ENCODE measurements at regions not wholly inside any gene's neighbourhood (a gene's known extent, or its start where the extent isn't known, plus 50 kb on each side); places are given as distances from the start of the nearest gene placed in this dataset.
A peak's percentile ranks its signal among the peaks of the same experiment; 100 is the strongest.

DNA sequence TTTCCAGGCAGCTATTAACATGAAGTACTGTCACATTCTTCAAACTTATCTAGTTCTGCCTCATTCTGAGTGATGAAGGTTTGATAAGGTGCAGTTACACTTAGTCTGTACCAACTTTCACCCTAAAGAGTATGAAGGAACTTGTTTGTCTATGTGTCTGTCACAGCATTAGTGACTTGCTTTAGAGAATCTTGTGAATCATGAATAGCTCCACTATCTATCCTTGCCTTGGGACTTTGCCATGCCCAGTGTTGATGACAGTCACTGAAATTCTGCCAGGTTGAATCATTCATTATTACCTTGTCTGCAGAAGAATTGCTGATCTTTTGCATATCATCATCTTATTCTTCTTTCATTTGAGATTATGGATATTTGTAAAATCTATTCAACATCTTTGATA lies 50.9 kb upstream of the A1CF start:
- TF ChIP-seq, protein P1, sequence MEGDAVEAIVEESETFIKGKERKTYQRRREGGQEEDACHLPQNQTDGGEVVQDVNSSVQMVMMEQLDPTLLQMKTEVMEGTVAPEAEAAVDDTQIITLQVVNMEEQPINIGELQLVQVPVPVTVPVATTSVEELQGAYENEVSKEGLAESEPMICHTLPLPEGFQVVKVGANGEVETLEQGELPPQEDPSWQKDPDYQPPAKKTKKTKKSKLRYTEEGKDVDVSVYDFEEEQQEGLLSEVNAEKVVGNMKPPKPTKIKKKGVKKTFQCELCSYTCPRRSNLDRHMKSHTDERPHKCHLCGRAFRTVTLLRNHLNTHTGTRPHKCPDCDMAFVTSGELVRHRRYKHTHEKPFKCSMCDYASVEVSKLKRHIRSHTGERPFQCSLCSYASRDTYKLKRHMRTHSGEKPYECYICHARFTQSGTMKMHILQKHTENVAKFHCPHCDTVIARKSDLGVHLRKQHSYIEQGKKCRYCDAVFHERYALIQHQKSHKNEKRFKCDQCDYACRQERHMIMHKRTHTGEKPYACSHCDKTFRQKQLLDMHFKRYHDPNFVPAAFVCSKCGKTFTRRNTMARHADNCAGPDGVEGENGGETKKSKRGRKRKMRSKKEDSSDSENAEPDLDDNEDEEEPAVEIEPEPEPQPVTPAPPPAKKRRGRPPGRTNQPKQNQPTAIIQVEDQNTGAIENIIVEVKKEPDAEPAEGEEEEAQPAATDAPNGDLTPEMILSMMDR (IDR thresholded peaks at IDR 0.05; ENCODE audit: low read depth, low read length, missing control alignments), result no peak
- no peaks in the 10 kb centered on the region for H3K36me3 ChIP-seq (replicated peaks)
- no peaks in the 10 kb centered on the region for H3K27me3 ChIP-seq (replicated peaks)
- DNase-seq, result no peak
- no peak overlapping the region for H3K4me3 ChIP-seq (ENCODE audit: low read depth, low read length)
- in situ Hi-C loops (cut with HindIII; ENCODE audit: low pct_ligation_motif_present, low sequenced_read_pairs), result no loop called here
- H3K27ac ChIP-seq, result no peak overlapping the region

- Histone ChIP-seq H3K4me3 (ENCODE audit: low read depth, low read length) (no peak overlapping the region), H3K27me3 (replicated peaks) (no peaks in the 10 kb centered on the region), H3K27ac (no peak overlapping the region), H3K36me3 (replicated peaks) (no peaks in the 10 kb centered on the region)
- peak; percentile 45 for DNase-seq
- TF ChIP-seq, protein P1 (IDR thresholded peaks at IDR 0.05; ENCODE audit: low read depth, low read length, missing control alignments), result peak; percentile 58
- in situ Hi-C loops (cut with HindIII; ENCODE audit: low pct_ligation_motif_present, low sequenced_read_pairs), result no loop called here
Measured at GRCh38 chr10:50937230-50937907, 51.9 kb upstream of the A1CF start.

GRCh38 chr10:50941629-50942028 lies 56.2 kb upstream of the A1CF start:
- H3K27ac ChIP-seq, result no peak overlapping the region
- no peaks in the 10 kb centered on the region for H3K36me3 ChIP-seq (replicated peaks)
- H3K27me3 ChIP-seq (replicated peaks), result no peaks in the 10 kb centered on the region
- no peak for DNase-seq
- TF ChIP-seq, protein P1 (IDR thresholded peaks at IDR 0.05; ENCODE audit: low read depth, low read length, missing control alignments), result no peak
- H3K4me3 ChIP-seq (ENCODE audit: low read depth, low read length), result no peak overlapping the region
- in situ Hi-C loops (cut with HindIII; ENCODE audit: low pct_ligation_motif_present, low sequenced_read_pairs), result no loop called here

DNA sequence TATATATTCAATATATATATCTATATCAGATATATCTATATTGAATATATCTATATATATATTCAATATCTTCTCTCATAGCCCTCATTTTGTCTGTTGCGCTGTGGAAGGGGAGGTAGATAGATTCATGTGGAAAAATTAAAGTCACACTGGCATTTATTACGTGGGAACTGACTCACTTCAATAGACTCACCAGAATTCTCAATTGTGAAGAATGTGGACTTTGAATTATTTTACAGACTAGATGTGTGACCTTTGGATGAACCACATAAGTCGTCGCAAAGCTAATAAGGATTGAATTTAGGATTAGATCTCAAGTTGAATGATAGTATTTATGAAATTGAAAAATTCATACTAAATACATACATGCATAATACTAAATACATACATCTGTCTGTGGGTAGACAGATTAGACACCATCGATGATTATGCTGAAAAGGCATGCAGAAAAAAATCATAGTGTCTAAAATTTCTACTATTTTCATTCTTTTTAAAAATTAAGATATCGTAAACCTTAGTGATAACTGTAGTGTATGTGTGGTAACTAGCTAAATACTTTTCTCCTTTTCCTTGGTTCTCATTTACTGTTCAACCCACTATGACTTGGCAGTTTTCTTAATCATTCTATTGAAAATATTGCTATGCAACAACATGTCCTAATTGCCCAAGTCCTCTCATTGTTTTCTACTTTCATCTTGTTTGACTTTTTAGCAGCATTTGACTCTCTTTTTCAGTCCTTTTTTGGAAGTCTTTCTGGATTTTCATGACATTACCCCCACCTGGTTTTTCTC lies 61.8 kb upstream of the A1CF start:
- TF ChIP-seq, protein P1 (IDR thresholded peaks at IDR 0.05; ENCODE audit: low read depth, low read length, missing control alignments), result no peak
- DNase-seq, result peak; percentile 47
- no peaks in the 10 kb centered on the region for H3K27me3 ChIP-seq (replicated peaks)
- no peaks in the 10 kb centered on the region for H3K36me3 ChIP-seq (replicated peaks)
- H3K27ac ChIP-seq, result peak overlapping the region; percentile 49
- no peak overlapping the region for H3K4me3 ChIP-seq (ENCODE audit: low read depth, low read length)
- in situ Hi-C loops (cut with HindIII; ENCODE audit: low pct_ligation_motif_present, low sequenced_read_pairs), result no loop called here

GRCh38 chr10:50951365-50951764 lies 65.9 kb upstream of the A1CF start:
- Histone ChIP-seq H3K4me3 (ENCODE audit: low read depth, low read length) (no peak overlapping the region), H3K36me3 (replicated peaks) (no peaks in the 10 kb centered on the region), H3K27me3 (replicated peaks) (no peaks in the 10 kb centered on the region), H3K27ac (no peak overlapping the region)
- TF ChIP-seq, protein P1 (IDR thresholded peaks at IDR 0.05; ENCODE audit: low read depth, low read length, missing control alignments), result no peak
- in situ Hi-C loops (cut with HindIII; ENCODE audit: low pct_ligation_motif_present, low sequenced_read_pairs), result no loop called here
- no peak for DNase-seq
